ENCODE measurements at regions not wholly inside any gene's neighbourhood (a gene's known extent, or its start where the extent isn't known, plus 50 kb on each side); places are given as distances from the start of the nearest gene placed in this dataset.

DNA sequence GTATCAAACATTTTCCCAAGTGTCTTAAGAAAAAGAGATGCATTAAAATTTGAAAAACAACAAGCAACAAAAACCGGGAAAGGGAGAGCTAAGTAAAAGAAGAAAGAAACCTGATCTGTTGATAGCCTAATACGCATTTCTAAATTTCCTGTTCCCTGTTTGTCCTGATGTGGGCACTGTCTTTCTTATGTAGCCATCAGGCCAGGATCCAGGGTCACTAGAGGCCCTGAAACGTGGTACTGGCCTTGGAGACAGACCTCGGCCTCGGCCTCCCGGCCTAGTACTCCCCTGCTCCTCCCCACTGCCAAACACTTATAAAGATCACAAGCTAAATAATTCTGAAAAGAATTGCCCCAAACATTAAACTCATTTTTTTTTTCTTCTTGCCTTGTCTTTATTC, 547.2 kb downstream of the IRX1 start:
- DNase-seq: no peak

DNA sequence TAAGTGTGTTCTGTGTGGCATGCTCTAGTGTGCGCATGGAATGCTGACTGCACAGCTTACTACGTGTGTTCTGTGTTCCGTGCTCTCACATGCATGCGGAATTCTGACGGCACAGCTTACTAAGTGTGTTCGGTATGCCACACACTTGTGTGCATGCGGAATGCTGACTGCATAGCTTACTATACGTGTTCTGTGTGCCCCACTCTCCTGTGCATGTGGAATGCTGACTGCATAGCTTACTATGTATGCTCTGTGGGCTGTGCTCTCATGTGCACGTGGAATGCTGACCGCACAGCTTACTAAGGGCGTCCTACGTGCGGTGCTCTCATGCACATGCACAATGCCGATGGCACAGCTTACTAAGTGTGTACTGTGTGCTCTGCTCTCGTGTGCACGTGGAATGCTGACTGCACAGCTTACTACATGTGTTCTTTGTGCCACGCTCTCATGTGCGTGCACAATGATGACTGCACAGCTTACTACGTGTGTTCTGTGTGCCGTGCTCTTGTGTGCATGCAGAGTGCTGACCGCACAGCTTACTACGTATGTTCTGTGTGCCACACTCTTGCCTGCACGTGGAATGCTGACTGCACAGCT, 548.9 kb downstream of the IRX1 start:
- no peak for DNase-seq

DNA sequence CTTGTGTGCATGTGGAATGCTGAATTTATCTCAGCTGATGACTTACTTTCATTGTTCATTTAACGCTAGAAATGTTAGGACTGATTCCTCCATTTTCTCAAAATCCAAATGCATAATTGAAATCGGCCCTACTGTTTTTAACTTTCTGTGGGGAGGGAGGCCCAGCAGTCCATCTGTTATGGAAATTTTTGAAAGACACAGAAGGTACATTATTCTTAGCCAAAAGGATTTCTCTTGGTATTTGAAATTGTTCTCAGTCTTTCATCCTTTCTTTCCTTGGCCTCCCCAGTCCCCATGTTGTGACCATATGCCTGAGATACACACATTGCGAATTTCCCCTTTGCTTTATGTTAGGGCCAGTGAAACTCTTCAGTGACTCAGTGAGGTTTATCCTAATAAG, 549.9 kb downstream of the IRX1 start:
- DNase-seq: no peak

- no peak for DNase-seq
These were observed 552.4 kb downstream of the IRX1 start for GRCh38 chr5:4148009-4148408.

GRCh38 chr5:4150067-4150466, 554.4 kb downstream of the IRX1 start:
- no peak for DNase-seq

GRCh38 chr5:4156153-4156552, 560.5 kb downstream of the IRX1 start:
- DNase-seq: no peak

GRCh38 chr5:4156889-4157288, 561.3 kb downstream of the IRX1 start:
- DNase-seq: no peak

GRCh38 chr5:4158750-4159447, 563.3 kb downstream of the IRX1 start:
- DNase-seq: no peak

GRCh38 chr5:4159681-4160080, 564.0 kb downstream of the IRX1 start:
- no peak for DNase-seq

DNA sequence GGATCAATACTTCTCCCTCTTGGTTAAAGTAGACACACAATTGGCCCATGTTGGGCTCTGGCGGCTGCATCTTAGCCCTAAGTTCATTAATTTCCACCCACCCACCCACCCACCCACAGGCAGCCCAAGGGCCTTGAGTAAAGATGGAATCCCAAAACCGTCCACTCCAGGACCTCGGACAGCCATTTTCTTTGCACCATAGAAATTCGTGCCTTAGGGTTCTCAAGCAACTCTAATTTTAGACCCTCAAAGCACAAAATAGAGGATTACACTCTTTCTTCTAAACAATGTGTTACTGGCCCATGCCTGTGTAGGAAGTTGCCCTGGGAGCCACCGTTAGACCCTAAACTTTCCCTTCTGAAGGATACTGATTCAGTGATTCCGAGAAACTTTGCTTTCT, 568.5 kb downstream of the IRX1 start:
- no peak for DNase-seq

DNA sequence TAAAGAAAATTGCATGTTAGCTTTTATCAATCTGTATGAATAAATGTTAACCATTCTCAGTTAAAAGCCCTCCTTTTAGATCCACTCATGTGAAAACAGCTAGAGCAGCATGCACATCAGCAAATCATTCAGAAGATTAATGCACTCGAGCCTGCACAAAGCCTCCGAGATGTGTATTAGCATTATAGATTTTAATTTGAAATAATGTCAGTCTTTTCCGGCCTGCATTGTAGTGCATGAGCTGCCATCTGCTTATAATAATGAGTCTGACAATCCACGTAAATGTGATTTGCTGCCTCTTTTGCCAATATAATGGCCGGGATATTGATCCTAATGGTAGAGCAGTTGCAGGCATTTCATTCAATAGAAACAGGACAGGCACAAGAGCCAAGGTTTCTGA, 585.1 kb downstream of the IRX1 start:
- DNase-seq: no peak

- DNase-seq: no peak
These were observed 586.5 kb downstream of the IRX1 start for GRCh38 chr5:4182144-4182543.

- DNase-seq: no peak
These were observed 589.5 kb downstream of the IRX1 start for GRCh38 chr5:4185127-4185526.

- DNase-seq: no peak
These were observed 593.1 kb downstream of the IRX1 start for GRCh38 chr5:4188704-4189103.

GRCh38 chr5:4189317-4189716, 593.7 kb downstream of the IRX1 start:
- no peak for DNase-seq

DNA sequence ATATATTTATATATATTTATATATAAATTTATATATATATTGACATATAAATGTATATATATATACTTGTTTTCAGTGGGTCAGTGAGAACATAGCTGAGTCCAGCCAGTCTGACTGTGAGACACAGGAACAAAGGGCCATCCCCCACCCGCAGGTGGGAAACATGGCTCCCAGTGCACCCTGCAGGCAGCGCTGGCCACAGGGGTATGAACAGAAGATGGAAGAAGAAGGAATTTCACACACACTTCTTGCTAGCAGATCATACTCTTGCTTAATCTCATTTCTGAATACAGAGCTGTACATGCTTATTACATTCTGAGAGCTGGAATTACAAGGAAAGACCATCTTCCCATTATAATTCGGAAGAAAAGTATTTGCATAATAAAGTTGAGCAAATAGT, 595.4 kb downstream of the IRX1 start:
- no peak for DNase-seq

DNA sequence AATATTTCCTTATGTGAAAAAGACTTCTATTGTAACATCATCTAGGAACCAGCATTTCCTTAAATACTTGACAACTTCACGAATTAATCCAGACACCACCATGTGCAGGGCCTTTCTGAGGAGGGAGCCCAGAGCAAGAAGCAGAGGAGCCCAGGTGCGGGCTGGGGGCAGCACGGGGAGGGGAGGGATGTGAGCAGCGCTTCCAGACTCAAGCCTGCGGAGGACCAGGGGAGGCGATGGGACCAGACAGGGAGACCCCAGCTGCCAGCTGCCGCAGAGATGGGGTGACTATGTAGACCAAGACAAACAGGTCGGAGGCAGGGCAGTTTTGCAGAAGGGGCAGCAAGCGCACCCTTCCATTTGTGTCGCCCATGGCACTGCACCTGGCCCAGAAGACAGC, 596.1 kb downstream of the IRX1 start:
- DNase-seq: no peak

DNA sequence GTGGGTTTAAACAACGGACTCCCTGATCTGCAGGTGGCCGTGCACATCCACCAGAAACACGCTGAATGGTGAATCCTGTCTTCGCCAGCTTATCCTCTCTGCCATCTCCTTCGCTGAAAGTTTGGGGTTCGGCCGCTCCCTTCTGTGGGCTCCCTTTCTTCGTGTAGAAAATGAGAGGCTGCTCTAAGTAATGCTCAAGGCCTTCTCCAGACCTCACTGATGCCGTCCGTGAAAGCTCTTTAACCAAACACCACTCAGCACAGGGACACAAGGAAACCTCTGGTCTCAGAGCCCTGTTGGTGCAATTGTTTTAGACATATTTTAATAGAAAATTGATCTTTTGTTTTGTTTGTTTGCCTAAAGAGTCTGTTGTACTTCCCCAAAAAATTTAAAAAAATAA, 596.5 kb downstream of the IRX1 start:
- no peak for DNase-seq

DNA sequence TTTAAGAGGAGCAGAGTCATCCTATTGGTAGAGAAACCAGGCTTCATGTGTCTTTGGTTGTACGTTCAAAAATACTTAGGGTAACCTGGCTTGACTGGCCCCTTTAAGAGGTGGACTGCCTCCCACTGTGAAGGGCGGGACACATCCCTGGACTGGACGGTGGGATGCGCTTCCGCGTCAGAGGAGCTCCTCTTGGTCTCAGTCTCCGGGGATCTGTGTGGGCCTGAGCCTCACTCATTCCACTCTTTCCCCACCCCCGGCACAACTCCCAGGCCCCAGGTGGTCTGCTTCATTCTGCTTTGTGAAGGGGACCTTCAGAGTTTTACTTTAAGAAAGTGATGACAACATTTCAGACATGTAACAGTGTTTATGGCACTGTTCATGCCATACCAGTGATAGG, 601.1 kb downstream of the IRX1 start:
- DNase-seq: no peak

GRCh38 chr5:4197151-4197550, 601.5 kb downstream of the IRX1 start:
- DNase-seq: no peak

GRCh38 chr5:4198461-4198860, 602.8 kb downstream of the IRX1 start:
- DNase-seq: no peak

DNA sequence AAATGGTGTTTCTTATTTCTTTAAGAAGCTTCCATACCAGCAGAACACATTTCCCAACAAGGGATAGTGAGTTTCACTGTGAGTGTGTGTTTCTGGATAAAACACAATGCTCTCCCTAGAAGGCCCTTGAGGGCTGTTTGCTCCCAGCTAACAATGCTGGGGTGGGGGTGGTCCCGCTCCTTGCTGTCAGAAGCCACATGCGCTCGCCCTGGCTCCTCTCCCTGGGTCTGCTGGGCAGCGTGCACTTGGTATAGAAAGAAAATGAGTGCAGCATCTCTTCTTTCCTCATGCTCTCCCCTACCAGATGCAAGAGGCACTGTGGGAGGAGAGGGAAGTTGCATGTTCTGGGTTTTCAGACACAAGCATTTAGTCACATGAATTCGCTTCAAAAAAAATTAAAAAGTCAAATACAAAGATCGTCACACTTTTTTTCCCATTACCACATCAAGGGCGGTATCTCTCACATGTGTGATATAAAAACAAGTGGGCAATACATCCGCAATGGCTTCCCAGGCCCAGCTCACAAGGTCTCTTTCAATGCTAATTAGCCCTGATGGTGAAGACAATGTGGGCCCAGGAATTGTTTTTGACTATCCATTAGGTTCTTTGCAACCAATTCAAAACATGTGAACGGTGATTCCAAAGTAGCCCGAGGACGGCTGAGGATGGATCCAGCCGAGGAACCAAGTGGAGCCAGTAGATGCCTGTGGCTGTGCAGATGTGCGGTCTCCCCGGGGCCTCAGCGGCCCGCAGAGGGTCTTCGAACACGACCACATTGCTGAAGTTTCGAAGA, 603.6 kb downstream of the IRX1 start:
- DNase-seq: no peak

DNA sequence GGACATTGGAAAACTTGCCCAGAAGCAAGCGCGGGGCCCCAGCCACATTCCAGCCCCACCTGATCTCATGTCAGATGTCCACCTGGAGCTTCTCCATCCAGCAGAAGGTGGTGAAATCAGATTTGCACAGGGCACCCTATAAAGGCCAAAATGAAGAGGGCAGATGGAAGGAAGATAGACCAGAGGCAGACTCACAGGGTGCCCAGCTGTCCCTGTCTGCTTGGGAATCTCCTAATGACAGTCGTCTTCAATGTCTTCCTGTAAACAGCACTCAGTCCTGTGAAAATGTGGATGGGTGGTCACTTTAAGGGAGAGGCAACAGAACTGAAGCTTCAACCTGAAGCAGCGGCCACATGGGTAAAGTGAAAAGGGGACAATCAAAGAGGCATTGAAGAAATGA, 607.5 kb downstream of the IRX1 start:
- DNase-seq: no peak
